IPS DF 6.9 (cell line): ENCODE measurements at regions not wholly inside any gene's neighbourhood (a gene's known extent, or its start where the extent isn't known, plus 50 kb on each side); places are given as distances from the start of the nearest gene placed in this dataset.

Experiments used
- DNase-seq: peaks from one replicate; pipeline ENCODE4 v3.0.0-alpha.2; 2013; ENCODE audit warnings: low read depth, low spot score
- H3K27ac ChIP-seq: one replicate; pipeline ENCODE4 v1.5.1; 2013; ENCODE audit warnings: low read length, control low read depth
- H3K27me3 ChIP-seq: 2 replicates; pipeline ENCODE4 v1.6.1; 2013; ENCODE audit warnings: mild to moderate bottlenecking, low read length; ENCODE audit not compliant: control insufficient read depth, insufficient read depth
- H3K36me3 ChIP-seq: 2 replicates; pipeline ENCODE4 v1.6.1; 2013; ENCODE audit warnings: low read length; ENCODE audit not compliant: control insufficient read depth, insufficient read depth
- H3K4me1 ChIP-seq: 2 replicates; pipeline ENCODE4 v1.6.1; 2013; ENCODE audit warnings: low read length; ENCODE audit not compliant: control insufficient read depth, insufficient read depth
- H3K4me3 ChIP-seq: 2 replicates; pipeline ENCODE4 v1.5.1; 2013; ENCODE audit warnings: mild to moderate bottlenecking, low read length
- H3K9me3 ChIP-seq: 2 replicates; pipeline ENCODE4 v1.6.1; 2013; ENCODE audit warnings: low read length, inconsistent platforms; ENCODE audit not compliant: control insufficient read depth, insufficient read depth
- WGBS: extraction: QIAGEN DNeasy Blood & Tissue Kit; methylation state at CpG from one replicate; pipeline ENCODE4 v1.1.7; 2013; ENCODE audit warnings: mixed read lengths, missing lambda C conversion rate; ENCODE audit not compliant: insufficient read length, insufficient coverage; 5-methylcytosine and 5-hydroxymethylcytosine counted together

- no peak overlapping the region for H3K4me3 ChIP-seq
- H3K9me3 ChIP-seq: no peaks in the 10 kb centered on the region
- no peaks in the 10 kb centered on the region for H3K36me3 ChIP-seq
- no peak for DNase-seq
- no peaks in the 10 kb centered on the region for H3K4me1 ChIP-seq
- no peak overlapping the region for H3K27ac ChIP-seq
- H3K27me3 ChIP-seq: no peaks in the 10 kb centered on the region
Observed at GRCh38 chr3:147582642-147583041, 173.5 kb downstream of the ZIC1 start.

GRCh38 chr3:147589016-147589415 is 179.9 kb downstream of the ZIC1 start:
- Histone ChIP-seq H3K4me3 (no peak overlapping the region), H3K36me3 (no peaks in the 10 kb centered on the region), H3K9me3 (no peaks in the 10 kb centered on the region), H3K27ac (no peak overlapping the region), H3K4me1 (no peaks in the 10 kb centered on the region), H3K27me3 (no peaks in the 10 kb centered on the region)
- no CpG with 5 or more reads among the region's 2 CpGs for WGBS
- DNase-seq: no peak

- Histone ChIP-seq H3K36me3 (no peaks in the 10 kb centered on the region), H3K27me3 (no peaks in the 10 kb centered on the region), H3K9me3 (no peaks in the 10 kb centered on the region), H3K4me1 (no peaks in the 10 kb centered on the region), H3K4me3 (no peak overlapping the region), H3K27ac (no peak overlapping the region)
- no peak for DNase-seq
- no CpG with 5 or more reads among the region's 4 CpGs for WGBS
Observed at GRCh38 chr3:147604136-147604535, 195.0 kb downstream of the ZIC1 start.

- no peak overlapping the region for H3K4me3 ChIP-seq
- WGBS: no CpG with 5 or more reads among the region's 3 CpGs
Observed at GRCh38 chr3:147613725-147614124, 204.6 kb downstream of the ZIC1 start.

GRCh38 chr3:147614210-147614609 is 205.0 kb downstream of the ZIC1 start:
- WGBS: no CpG with 5 or more reads among the region's 3 CpGs
- no peak for DNase-seq

More at GRCh38 chr3:147613725-147614124, 204.6 kb downstream of the ZIC1 start:
- Histone ChIP-seq H3K27ac (no peak overlapping the region), H3K27me3 (no peaks in the 10 kb centered on the region), H3K36me3 (no peaks in the 10 kb centered on the region), H3K9me3 (no peaks in the 10 kb centered on the region), H3K4me1 (no peaks in the 10 kb centered on the region)
- no peak for DNase-seq

GRCh38 chr3:147615035-147615434 is 205.9 kb downstream of the ZIC1 start:
- Histone ChIP-seq H3K9me3 (no peaks in the 10 kb centered on the region), H3K4me3 (no peak overlapping the region), H3K27me3 (no peaks in the 10 kb centered on the region), H3K27ac (no peak overlapping the region), H3K36me3 (no peaks in the 10 kb centered on the region), H3K4me1 (no peaks in the 10 kb centered on the region)
- no CpG with 5 or more reads among the region's 4 CpGs for WGBS
- DNase-seq: no peak

More at GRCh38 chr3:147614210-147614609, 205.0 kb downstream of the ZIC1 start:
- no peaks in the 10 kb centered on the region for H3K36me3 ChIP-seq
- no peak overlapping the region for H3K27ac ChIP-seq
- H3K27me3 ChIP-seq: no peaks in the 10 kb centered on the region
- H3K4me1 ChIP-seq: no peaks in the 10 kb centered on the region
- H3K4me3 ChIP-seq: no peak overlapping the region
- H3K9me3 ChIP-seq: no peaks in the 10 kb centered on the region

- Histone ChIP-seq H3K27ac (no peak overlapping the region), H3K36me3 (no peaks in the 10 kb centered on the region), H3K9me3 (no peaks in the 10 kb centered on the region), H3K27me3 (no peaks in the 10 kb centered on the region), H3K4me3 (no peak overlapping the region), H3K4me1 (no peaks in the 10 kb centered on the region)
- WGBS: no CpG with 5 or more reads among the region's 2 CpGs
- DNase-seq: no peak
Observed at GRCh38 chr3:147616998-147617619, 207.9 kb downstream of the ZIC1 start.

GRCh38 chr3:147618691-147619090 is 209.5 kb downstream of the ZIC1 start:
- no peaks in the 10 kb centered on the region for H3K36me3 ChIP-seq
- no peaks in the 10 kb centered on the region for H3K27me3 ChIP-seq
- no peak overlapping the region for H3K4me3 ChIP-seq
- H3K27ac ChIP-seq: no peak overlapping the region
- H3K9me3 ChIP-seq: no peaks in the 10 kb centered on the region
- H3K4me1 ChIP-seq: no peaks in the 10 kb centered on the region
- WGBS: no CpG with 5 or more reads among the region's 4 CpGs
- DNase-seq: no peak

GRCh38 chr3:147619921-147620560 is 210.9 kb downstream of the ZIC1 start:
- H3K9me3 ChIP-seq: no peaks in the 10 kb centered on the region
- no peaks in the 10 kb centered on the region for H3K27me3 ChIP-seq
- whole genome bisulfite sequencing: no CpG with 5 or more reads among the region's 3 CpGs
- no peak for DNase-seq
- no peak overlapping the region for H3K4me3 ChIP-seq
- H3K36me3 ChIP-seq: no peaks in the 10 kb centered on the region
- H3K27ac ChIP-seq: no peak overlapping the region
- H3K4me1 ChIP-seq: no peaks in the 10 kb centered on the region

- H3K4me1 ChIP-seq: no peaks in the 10 kb centered on the region
- no peak for DNase-seq
Observed at GRCh38 chr3:147620906-147621305, 211.7 kb downstream of the ZIC1 start.

GRCh38 chr3:147630921-147631415 is 221.8 kb downstream of the ZIC1 start:
- Histone ChIP-seq H3K36me3 (no peaks in the 10 kb centered on the region), H3K9me3 (no peaks in the 10 kb centered on the region), H3K27me3 (no peaks in the 10 kb centered on the region), H3K4me1 (no peaks in the 10 kb centered on the region), H3K4me3 (no peak overlapping the region), H3K27ac (no peak overlapping the region)
- whole genome bisulfite sequencing: no CpG with 5 or more reads among the region's 1 CpG
- DNase-seq: no peak

More at GRCh38 chr3:147620906-147621305, 211.7 kb downstream of the ZIC1 start:
- no peaks in the 10 kb centered on the region for H3K9me3 ChIP-seq
- no peak overlapping the region for H3K4me3 ChIP-seq
- no peaks in the 10 kb centered on the region for H3K36me3 ChIP-seq
- H3K27ac ChIP-seq: no peak overlapping the region
- no peaks in the 10 kb centered on the region for H3K27me3 ChIP-seq
